ENCODE measurements at regions not wholly inside any gene's neighbourhood (a gene's known extent, or its start where the extent isn't known, plus 50 kb on each side); places are given as distances from the start of the nearest gene placed in this dataset.
A peak's percentile ranks its signal among the peaks of the same experiment; 100 is the strongest.
"Not testable (repeated sequence)": the region's sequence is repeated elsewhere in the genome, so short reads cannot be mapped to it uniquely, and the experiment has no call there.

DNA sequence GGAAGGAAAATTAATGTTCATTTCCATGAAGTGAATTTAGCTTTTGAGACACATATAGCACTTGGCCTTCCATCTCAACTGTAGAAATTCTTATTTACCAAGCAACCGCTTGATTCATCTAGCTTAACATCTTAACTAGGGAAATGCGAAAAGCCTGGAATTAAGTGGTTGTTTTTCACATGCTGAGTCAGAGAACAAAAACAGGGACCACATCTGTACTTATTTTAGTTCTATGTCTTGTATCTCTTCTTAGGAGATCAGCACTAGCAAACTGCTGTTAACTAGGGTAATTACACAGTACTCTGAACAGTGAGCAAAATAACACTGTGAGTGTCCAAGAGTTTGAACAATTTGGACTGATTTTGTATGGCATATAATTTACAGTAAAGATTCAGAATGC, 590.9 kb upstream of the NRSN1 start:
- Histone ChIP-seq H3K4me3 (no peak overlapping the region), H3K4me1 (no peaks in the 10 kb centered on the region), H3K27ac (no peak overlapping the region), H3K9me3 (no peaks in the 10 kb centered on the region), H3K27me3 (no peaks in the 10 kb centered on the region), H3K36me3 (no peaks in the 10 kb centered on the region), H3K9ac (ENCODE audit: low read depth in 2 of 2, low read length in 2 of 2) (no peak overlapping the region)
- intact Hi-C loops (cut with DNase I), result no loop called here
- TF ChIP-seq CTCF (IDR thresholded peaks at IDR 0.05), result no peak
- no peak for DNase-seq

- TF ChIP-seq CTCF (IDR thresholded peaks at IDR 0.05), result no peak
- no peaks in the 10 kb centered on the region for H3K9me3 ChIP-seq
- no peaks in the 10 kb centered on the region for H3K4me1 ChIP-seq
- no peak overlapping the region for H3K9ac ChIP-seq (ENCODE audit: low read depth in 2 of 2, low read length in 2 of 2)
- intact Hi-C loops (cut with DNase I), result no loop called here
- no peaks in the 10 kb centered on the region for H3K36me3 ChIP-seq
- H3K27me3 ChIP-seq, result no peaks in the 10 kb centered on the region
- no peak overlapping the region for H3K4me3 ChIP-seq
- no peak overlapping the region for H3K27ac ChIP-seq
- DNase-seq, result no peak
Observed at GRCh38 chr6:23537828-23538227, 588.2 kb upstream of the NRSN1 start.

- H3K27me3 ChIP-seq, result no peaks in the 10 kb centered on the region
- no peak for TF ChIP-seq CTCF (IDR thresholded peaks at IDR 0.05)
- intact Hi-C loops (cut with DNase I), result no loop called here
- H3K9me3 ChIP-seq, result no peaks in the 10 kb centered on the region
- no peak overlapping the region for H3K4me3 ChIP-seq
- DNase-seq, result no peak
- H3K9ac ChIP-seq (ENCODE audit: low read depth in 2 of 2, low read length in 2 of 2), result no peak overlapping the region
- H3K27ac ChIP-seq, result no peak overlapping the region
- no peaks in the 10 kb centered on the region for H3K4me1 ChIP-seq
- no peaks in the 10 kb centered on the region for H3K36me3 ChIP-seq
Observed at GRCh38 chr6:23547851-23548250, 578.2 kb upstream of the NRSN1 start.

GRCh38 chr6:23554953-23555352, 571.1 kb upstream of the NRSN1 start:
- DNase-seq; H3K27ac ChIP-seq; H3K9me3 ChIP-seq; H3K27me3 ChIP-seq; H3K4me1 ChIP-seq; H3K36me3 ChIP-seq; H3K9ac ChIP-seq (ENCODE audit: low read depth in 2 of 2, low read length in 2 of 2); intact Hi-C loops (cut with DNase I); H3K4me3 ChIP-seq: not testable (repeated sequence)

DNA sequence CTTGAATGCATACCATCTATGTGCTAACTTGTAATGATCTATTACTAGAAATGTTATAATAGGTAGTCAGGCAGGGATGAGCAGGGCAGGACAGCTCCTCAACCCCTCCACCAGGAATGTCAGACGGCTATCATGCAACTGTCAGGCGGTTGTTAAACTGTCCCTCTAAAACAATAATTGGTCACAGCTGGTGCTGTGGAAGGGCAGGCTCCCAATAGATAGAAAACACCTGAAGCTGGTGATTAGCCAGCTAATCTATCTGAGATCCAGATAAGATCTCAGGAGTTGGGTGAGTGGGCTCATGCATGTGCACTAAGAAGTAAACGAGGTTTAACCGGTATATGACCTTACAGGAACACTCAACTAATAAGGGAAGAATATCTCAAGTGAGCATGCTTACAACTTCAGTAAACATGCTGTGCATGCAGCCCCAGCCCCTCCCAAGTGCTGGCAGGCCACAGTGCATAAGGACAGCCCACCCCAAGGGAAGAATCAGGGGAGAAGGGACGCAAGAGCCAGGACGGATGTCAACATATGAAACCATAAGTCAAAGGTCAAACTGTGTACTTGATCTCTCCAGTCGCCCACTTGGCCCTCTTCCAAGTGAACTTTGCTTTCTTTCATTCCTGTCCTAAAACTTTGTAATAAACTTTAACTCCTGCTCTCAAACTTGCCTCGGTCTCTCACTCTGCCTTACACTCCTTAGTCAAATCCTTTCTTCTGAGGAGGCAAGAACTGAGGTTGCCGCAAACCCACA, 566.2 kb upstream of the NRSN1 start:
- intact Hi-C loops (cut with DNase I), result no loop called here
- Histone ChIP-seq H3K4me3 (no peak overlapping the region), H3K36me3 (no peaks in the 10 kb centered on the region), H3K4me1 (no peaks in the 10 kb centered on the region), H3K9me3 (no peaks in the 10 kb centered on the region), H3K27me3 (no peaks in the 10 kb centered on the region), H3K9ac (ENCODE audit: low read depth in 2 of 2, low read length in 2 of 2) (no peak overlapping the region), H3K27ac (no peak overlapping the region)
- peak; percentile 81 for DNase-seq
- TF ChIP-seq CTCF (IDR thresholded peaks at IDR 0.05), result no peak

DNA sequence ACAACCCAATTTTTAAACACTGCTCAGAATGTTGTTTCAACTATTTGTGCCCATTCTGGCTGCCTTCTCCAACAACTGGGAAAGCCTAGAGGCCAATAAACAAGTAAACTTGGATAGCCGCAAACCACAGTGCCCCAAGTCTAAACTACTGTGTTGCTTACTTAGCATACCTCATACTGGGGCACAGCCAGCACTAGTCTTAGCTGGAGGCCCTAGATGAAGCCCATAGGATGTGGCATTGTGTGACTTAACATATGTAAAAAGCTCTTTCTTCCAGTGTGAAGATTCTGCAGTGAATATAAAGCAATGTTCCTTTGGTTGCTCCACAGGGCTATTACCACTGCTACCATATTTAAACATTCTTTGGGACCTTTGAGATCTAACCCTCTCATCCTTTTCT, 564.3 kb upstream of the NRSN1 start:
- no peak for TF ChIP-seq CTCF (IDR thresholded peaks at IDR 0.05)
- Histone ChIP-seq H3K9me3 (no peaks in the 10 kb centered on the region), H3K9ac (ENCODE audit: low read depth in 2 of 2, low read length in 2 of 2) (no peak overlapping the region), H3K27me3 (no peaks in the 10 kb centered on the region), H3K36me3 (no peaks in the 10 kb centered on the region), H3K4me3 (no peak overlapping the region), H3K4me1 (no peaks in the 10 kb centered on the region), H3K27ac (no peak overlapping the region)
- intact Hi-C loops (cut with DNase I), result no loop called here
- DNase-seq, result no peak
